NCI-H2171 treated with DMSO at 0.1 percent for 48 hours (cell line): ENCODE measurements at regions not wholly inside any gene's neighbourhood (a gene's known extent, or its start where the extent isn't known, plus 50 kb on each side); places are given as distances from the start of the nearest gene placed in this dataset.
"Not testable (repeated sequence)": the region's sequence is repeated elsewhere in the genome, so short reads cannot be mapped to it uniquely, and the experiment has no call there.

ENCODE experiments used
- DNase-seq: peaks from one replicate; lab custom pipeline; 2025; lab: John Stamatoyannopoulos, UW

- no peak for DNase-seq
Observed at GRCh38 chr10:33501161-33501560, 166.7 kb upstream of the NRP1 start.

GRCh38 chr10:33498391-33498891 lies 164.0 kb upstream of the NRP1 start:
- no peak for DNase-seq

GRCh38 chr10:33497338-33497737 lies 162.9 kb upstream of the NRP1 start:
- no peak for DNase-seq

- DNase-seq: no peak
Observed at GRCh38 chr10:33496096-33496495, 161.6 kb upstream of the NRP1 start.

GRCh38 chr10:33494694-33495265 lies 160.3 kb upstream of the NRP1 start:
- DNase-seq: no peak

GRCh38 chr10:33493978-33494377 lies 159.5 kb upstream of the NRP1 start:
- no peak for DNase-seq

GRCh38 chr10:33493497-33493896 lies 159.0 kb upstream of the NRP1 start:
- DNase-seq: no peak

GRCh38 chr10:33492701-33493345 lies 158.4 kb upstream of the NRP1 start:
- no peak for DNase-seq

- no peak for DNase-seq
Observed at GRCh38 chr10:33489501-33490176, 155.2 kb upstream of the NRP1 start.

GRCh38 chr10:33487014-33487776 lies 152.7 kb upstream of the NRP1 start:
- DNase-seq: no peak

GRCh38 chr10:33485276-33485675 lies 150.8 kb upstream of the NRP1 start:
- DNase-seq: no peak

GRCh38 chr10:33484787-33485186 lies 150.3 kb upstream of the NRP1 start:
- peak; percentile 1 for DNase-seq

GRCh38 chr10:33483816-33484190 lies 149.3 kb upstream of the NRP1 start:
- DNase-seq: peak; percentile 64

GRCh38 chr10:33483124-33483815 lies 148.8 kb upstream of the NRP1 start:
- peak; percentile 61 for DNase-seq

- DNase-seq: no peak
Observed at GRCh38 chr10:33482486-33482885, 148.0 kb upstream of the NRP1 start.

- DNase-seq: no peak
Observed at GRCh38 chr10:33481184-33481583, 146.7 kb upstream of the NRP1 start.

- not testable (repeated sequence) for DNase-seq
Observed at GRCh38 chr10:33480417-33480816, 145.9 kb upstream of the NRP1 start.

- DNase-seq: no peak
Observed at GRCh38 chr10:33478675-33479125, 144.2 kb upstream of the NRP1 start.

- DNase-seq: no peak
Observed at GRCh38 chr10:33478089-33478674, 143.7 kb upstream of the NRP1 start.

- DNase-seq: no peak
Observed at GRCh38 chr10:33477291-33478088, 143.0 kb upstream of the NRP1 start.
